ENCODE measurements at regions not wholly inside any gene's neighbourhood (a gene's known extent, or its start where the extent isn't known, plus 50 kb on each side); places are given as distances from the start of the nearest gene placed in this dataset.

DNA sequence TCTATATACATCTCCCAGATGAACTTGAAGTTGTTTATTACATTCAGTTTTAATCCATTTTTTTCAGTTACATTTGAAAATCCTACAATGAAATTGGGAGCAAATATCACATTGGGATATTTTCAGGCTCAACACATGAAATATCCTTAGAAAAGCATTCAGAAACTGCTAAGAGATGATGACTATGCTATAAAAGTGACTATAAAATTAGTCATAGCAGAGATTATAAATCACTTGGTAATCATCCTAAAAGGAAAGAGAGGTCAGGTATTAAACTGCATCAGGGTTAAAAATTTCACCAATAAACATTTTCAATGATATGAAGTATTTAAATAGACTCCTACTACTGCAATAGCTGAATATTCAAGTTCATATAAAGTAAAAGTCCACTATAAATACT lies 987.7 kb downstream of the GRIK2 start:
- TF ChIP-seq, protein P1, sequence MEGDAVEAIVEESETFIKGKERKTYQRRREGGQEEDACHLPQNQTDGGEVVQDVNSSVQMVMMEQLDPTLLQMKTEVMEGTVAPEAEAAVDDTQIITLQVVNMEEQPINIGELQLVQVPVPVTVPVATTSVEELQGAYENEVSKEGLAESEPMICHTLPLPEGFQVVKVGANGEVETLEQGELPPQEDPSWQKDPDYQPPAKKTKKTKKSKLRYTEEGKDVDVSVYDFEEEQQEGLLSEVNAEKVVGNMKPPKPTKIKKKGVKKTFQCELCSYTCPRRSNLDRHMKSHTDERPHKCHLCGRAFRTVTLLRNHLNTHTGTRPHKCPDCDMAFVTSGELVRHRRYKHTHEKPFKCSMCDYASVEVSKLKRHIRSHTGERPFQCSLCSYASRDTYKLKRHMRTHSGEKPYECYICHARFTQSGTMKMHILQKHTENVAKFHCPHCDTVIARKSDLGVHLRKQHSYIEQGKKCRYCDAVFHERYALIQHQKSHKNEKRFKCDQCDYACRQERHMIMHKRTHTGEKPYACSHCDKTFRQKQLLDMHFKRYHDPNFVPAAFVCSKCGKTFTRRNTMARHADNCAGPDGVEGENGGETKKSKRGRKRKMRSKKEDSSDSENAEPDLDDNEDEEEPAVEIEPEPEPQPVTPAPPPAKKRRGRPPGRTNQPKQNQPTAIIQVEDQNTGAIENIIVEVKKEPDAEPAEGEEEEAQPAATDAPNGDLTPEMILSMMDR (IDR thresholded peaks at IDR 0.05; ENCODE audit: control extremely low read depth in 1 of 3, insufficient read depth in 1 of 3, low read depth in 1 of 3, low read length in 3 of 3) = no peak
- TF ChIP-seq, protein P2, sequence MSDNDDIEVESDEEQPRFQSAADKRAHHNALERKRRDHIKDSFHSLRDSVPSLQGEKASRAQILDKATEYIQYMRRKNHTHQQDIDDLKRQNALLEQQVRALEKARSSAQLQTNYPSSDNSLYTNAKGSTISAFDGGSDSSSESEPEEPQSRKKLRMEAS (IDR thresholded peaks at IDR 0.05) = no peak
- no peak for TF ChIP-seq POLR2A (IDR thresholded peaks at IDR 0.05; ENCODE audit: control extremely low read depth in 1 of 2, low read depth in 2 of 2, low read length in 2 of 2)
- no peak for TF ChIP-seq CREB1 (IDR thresholded peaks at IDR 0.05)
- TF ChIP-seq POLR2AphosphoS5 (IDR thresholded peaks at IDR 0.05; ENCODE audit: low read depth, low read length) = no peak
- TF ChIP-seq, protein P3, sequence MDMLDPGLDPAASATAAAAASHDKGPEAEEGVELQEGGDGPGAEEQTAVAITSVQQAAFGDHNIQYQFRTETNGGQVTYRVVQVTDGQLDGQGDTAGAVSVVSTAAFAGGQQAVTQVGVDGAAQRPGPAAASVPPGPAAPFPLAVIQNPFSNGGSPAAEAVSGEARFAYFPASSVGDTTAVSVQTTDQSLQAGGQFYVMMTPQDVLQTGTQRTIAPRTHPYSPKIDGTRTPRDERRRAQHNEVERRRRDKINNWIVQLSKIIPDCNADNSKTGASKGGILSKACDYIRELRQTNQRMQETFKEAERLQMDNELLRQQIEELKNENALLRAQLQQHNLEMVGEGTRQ (IDR thresholded peaks at IDR 0.05; ENCODE audit: low read length) = no peak
- no peak for TF ChIP-seq TCF12 (IDR thresholded peaks at IDR 0.05; ENCODE audit: low read depth, low read length)
- no peak for TF ChIP-seq BRCA1 (IDR thresholded peaks at IDR 0.05; ENCODE audit: low read depth, low read length)
- TF ChIP-seq SIN3A (conservative IDR thresholded peaks at IDR 0.05 in 1 of 2, IDR thresholded peaks at IDR 0.05 in 1 of 2; ENCODE audit: low read depth in 1 of 2, low read length in 2 of 2) = no peak
- TF ChIP-seq, protein P4, sequence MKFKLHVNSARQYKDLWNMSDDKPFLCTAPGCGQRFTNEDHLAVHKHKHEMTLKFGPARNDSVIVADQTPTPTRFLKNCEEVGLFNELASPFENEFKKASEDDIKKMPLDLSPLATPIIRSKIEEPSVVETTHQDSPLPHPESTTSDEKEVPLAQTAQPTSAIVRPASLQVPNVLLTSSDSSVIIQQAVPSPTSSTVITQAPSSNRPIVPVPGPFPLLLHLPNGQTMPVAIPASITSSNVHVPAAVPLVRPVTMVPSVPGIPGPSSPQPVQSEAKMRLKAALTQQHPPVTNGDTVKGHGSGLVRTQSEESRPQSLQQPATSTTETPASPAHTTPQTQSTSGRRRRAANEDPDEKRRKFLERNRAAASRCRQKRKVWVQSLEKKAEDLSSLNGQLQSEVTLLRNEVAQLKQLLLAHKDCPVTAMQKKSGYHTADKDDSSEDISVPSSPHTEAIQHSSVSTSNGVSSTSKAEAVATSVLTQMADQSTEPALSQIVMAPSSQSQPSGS (IDR thresholded peaks at IDR 0.05; ENCODE audit: low read length) = no peak
- TF ChIP-seq, protein P5, sequence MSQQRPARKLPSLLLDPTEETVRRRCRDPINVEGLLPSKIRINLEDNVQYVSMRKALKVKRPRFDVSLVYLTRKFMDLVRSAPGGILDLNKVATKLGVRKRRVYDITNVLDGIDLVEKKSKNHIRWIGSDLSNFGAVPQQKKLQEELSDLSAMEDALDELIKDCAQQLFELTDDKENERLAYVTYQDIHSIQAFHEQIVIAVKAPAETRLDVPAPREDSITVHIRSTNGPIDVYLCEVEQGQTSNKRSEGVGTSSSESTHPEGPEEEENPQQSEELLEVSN (IDR thresholded peaks at IDR 0.05) = no peak
- no peak for TF ChIP-seq CEBPB (IDR thresholded peaks at IDR 0.05; ENCODE audit: low read depth, low read length)
- no peak for TF ChIP-seq ASH2L (IDR thresholded peaks at IDR 0.05; ENCODE audit: low read length)

Data from H1 (cell line).